Astrocyte of the spinal cord (primary cell): ENCODE measurements at regions not wholly inside any gene's neighbourhood (a gene's known extent, or its start where the extent isn't known, plus 50 kb on each side); places are given as distances from the start of the nearest gene placed in this dataset.

ENCODE experiments used
- DNase-seq: peaks from one replicate; pipeline ENCODE4 v3.0.0; 2011; ENCODE audit warnings: low read depth, low spot score
- H3K4me3 ChIP-seq: 2 replicates; pipeline ENCODE4 v1.5.1; 2011; ENCODE audit warnings: low read depth, mild to moderate bottlenecking, low read length, moderate library complexity
- CTCF ChIP-seq: IDR thresholded peaks from 2 replicates; pipeline ENCODE4 v1.5.1; 2012; ENCODE audit warnings: low read depth, mild to moderate bottlenecking, low read length, inconsistent platforms
- in situ Hi-C: cut with HindIII; loops from 2 replicates; pipeline ENCODE4 v1.10.0; 2017; ENCODE audit warnings: low sequenced_read_pairs

GRCh38 chr20:54364365-54364764, 111.0 kb upstream of the DOK5 start:
- no peak for TF ChIP-seq CTCF
- H3K4me3 ChIP-seq, result no peak overlapping the region
- DNase-seq, result no peak
- in situ Hi-C loops, result no loop called here

- DNase-seq, result no peak
- no peak for TF ChIP-seq CTCF
- H3K4me3 ChIP-seq, result no peak overlapping the region
- in situ Hi-C loops, result no loop called here
These were observed 110.5 kb upstream of the DOK5 start for GRCh38 chr20:54364919-54365318.

GRCh38 chr20:54366669-54367344, 108.6 kb upstream of the DOK5 start:
- H3K4me3 ChIP-seq, result no peak overlapping the region
- no peak for TF ChIP-seq CTCF
- DNase-seq, result no peak
- in situ Hi-C loops, result no loop called here

GRCh38 chr20:54368570-54368969, 106.8 kb upstream of the DOK5 start:
- DNase-seq, result no peak
- in situ Hi-C loops, result no loop called here
- H3K4me3 ChIP-seq, result no peak overlapping the region

GRCh38 chr20:54372313-54372712, 103.1 kb upstream of the DOK5 start:
- DNase-seq, result no peak
- in situ Hi-C loops, result no loop called here
- no peak overlapping the region for H3K4me3 ChIP-seq
- TF ChIP-seq CTCF, result no peak

More at GRCh38 chr20:54368570-54368969, 106.8 kb upstream of the DOK5 start:
- no peak for TF ChIP-seq CTCF

- no peak for TF ChIP-seq CTCF
- no peak for DNase-seq
These were observed 97.2 kb upstream of the DOK5 start for GRCh38 chr20:54377992-54378773.

More at GRCh38 chr20:54377992-54378773, 97.2 kb upstream of the DOK5 start:
- H3K4me3 ChIP-seq, result no peak overlapping the region
- in situ Hi-C loops, result no loop called here
